T47D (cell line): ENCODE measurements at regions not wholly inside any gene's neighbourhood (a gene's known extent, or its start where the extent isn't known, plus 50 kb on each side); places are given as distances from the start of the nearest gene placed in this dataset.

Source experiments
- DNase-seq, 2 experiments: peaks; one replicate each; pipeline versions ENCODE4 v3.0.0 to v3.0.0-alpha.2; 2011 to 2012; ENCODE audit warnings: low read depth in 1 of 2, low spot score in 1 of 2
- JUND ChIP-seq: IDR thresholded peaks from 2 replicates; pipeline ENCODE4 v1.6.1; 2012; ENCODE audit warnings: low read depth
- in situ Hi-C: cut with HindIII; loops from 2 replicates; pipeline ENCODE4 v1.10.0; 2016; ENCODE audit warnings: low sequenced_read_pairs, low pct_unique_long_range_greater_than_20kb

DNA sequence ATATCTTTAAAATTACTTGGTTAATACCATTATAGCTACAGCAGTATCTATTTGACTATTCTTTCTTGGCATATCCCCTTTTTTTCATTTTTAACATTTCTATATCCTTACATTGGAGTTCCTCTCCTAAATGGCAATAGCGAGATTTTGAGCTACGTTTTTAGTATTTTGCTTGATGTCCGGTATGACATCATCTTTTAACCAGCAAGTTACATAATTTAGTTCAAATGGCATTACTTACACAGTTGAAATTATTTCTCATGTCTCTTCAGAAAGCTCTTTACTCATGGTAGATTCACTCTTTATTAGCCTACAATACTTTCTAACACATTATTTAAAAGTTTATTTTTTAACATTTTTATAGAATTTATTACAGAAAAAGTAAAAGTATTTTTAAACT, 701.7 kb upstream of the EPHA7 start:
- no peak for DNase-seq
- no peak for TF ChIP-seq JUND
- in situ Hi-C loops = no loop called here

DNA sequence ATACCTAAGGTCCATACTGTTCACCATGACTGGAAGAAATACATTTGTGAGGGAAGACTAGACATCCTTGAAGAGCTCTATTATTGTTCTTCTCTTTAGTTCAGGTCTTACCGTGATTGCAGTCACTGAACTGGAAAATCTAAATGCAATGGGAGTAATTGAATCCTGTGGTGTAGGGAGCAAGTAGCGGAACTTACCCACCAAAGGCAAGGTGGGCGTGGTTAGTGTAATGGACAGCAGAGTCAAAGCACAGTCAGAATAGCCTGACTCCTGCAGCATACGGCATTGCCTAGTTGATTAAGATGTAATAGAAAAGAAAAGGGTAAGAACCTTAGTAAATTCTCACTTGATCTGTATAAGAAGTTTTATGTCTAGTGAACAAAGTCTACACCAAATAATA, 679.7 kb upstream of the EPHA7 start:
- no peak for DNase-seq
- in situ Hi-C loops = no loop called here
- TF ChIP-seq JUND = no peak

DNA sequence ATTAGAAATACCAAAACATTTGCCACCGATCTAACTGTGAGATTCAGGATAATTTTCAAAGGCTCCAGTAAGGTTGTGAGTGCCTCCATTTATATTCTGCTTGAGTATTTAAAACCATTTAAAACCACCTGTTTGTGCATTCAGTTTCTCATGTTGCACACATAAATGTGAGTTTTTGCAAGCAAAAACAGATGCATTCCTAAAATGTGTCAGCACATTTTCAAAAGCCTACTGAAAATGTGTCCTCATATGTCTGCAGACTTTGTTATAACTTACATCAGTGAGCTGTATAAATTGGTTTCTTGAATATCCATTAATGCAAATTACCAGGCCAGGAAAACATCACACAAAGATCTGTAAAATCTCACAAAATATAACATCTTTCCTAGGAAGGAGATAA, 676.6 kb upstream of the EPHA7 start:
- TF ChIP-seq JUND = no peak
- DNase-seq = no peak
- in situ Hi-C loops = no loop called here

DNA sequence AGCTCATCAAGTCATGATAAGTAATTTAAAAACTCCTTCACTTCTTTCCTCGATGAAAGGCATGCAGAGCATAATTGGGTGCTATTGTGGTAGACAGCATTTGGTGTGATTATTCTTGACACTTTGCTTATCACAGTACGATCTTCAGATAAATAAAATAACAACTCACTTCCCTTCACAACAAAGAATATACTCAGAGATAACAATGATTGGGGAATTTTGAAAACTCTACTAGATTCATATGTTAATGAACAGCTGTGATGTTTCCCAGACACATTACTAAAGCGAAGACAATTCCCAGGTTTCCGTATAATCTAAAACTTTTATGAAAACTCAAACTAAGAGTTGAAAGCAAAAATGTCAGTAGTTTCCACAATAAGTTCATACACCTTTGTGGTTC, 670.6 kb upstream of the EPHA7 start:
- in situ Hi-C loops = no loop called here
- DNase-seq = no peak
- no peak for TF ChIP-seq JUND

DNA sequence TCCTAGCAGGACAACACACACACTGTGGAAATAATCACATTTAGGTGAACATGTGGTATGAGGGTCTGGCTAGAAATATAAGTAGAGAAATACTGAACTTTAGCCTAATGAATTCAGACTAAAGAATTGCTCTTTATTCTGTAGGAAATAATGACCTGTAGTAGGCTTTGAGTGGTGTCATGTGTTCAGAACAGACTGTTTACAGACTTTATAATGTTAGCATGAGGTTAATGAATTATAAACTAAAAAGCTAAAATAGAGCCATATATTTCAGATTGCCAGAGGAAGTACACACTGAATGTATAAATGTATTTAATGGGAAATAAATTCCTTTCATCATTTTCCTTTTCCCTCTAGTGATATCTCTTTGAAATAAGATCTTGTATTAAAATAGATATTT, 669.5 kb upstream of the EPHA7 start:
- in situ Hi-C loops = no loop called here
- TF ChIP-seq JUND = no peak
- DNase-seq = no peak

DNA sequence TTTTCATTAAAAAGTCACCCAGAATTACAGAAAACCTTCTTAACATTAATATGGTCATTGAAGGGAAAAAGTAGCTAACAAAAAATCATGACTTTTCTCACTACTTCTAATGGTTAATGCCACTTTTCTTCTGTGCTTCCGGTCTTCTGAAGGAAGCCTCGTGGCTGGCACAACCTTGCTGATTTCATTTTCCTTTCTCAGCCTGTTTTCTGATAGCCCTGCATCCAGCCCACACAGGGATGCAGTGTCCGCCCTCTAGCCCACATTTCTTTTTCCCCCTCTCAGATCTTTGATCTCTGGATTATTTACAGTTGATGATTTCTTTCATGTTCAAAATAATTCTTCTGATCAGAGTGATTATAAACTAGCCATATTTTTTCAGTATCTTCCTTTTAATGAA, 655.4 kb upstream of the EPHA7 start:
- TF ChIP-seq JUND = no peak
- in situ Hi-C loops = no loop called here
- DNase-seq = no peak

DNA sequence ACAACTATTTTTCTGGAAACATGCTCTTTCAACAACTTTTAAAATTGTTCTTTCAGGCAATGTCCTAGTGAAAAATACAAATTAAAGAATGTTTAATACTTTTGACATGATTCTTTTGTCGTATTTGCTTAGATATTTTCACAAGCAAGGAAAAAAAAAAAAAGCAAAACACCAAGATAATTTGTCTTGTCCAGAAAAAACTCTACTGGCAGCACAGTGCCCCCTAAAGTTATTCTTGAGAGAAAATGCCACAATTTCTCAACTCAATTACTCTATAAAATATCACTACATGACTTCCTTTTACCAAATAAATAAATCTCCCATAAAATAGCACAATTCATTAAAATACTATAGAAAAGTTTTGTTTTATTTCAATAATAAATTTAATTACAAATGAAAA, 652.5 kb upstream of the EPHA7 start:
- peak in 1 of 2 experiments; percentile 6 for DNase-seq
- in situ Hi-C loops = no loop called here
- no peak for TF ChIP-seq JUND

DNA sequence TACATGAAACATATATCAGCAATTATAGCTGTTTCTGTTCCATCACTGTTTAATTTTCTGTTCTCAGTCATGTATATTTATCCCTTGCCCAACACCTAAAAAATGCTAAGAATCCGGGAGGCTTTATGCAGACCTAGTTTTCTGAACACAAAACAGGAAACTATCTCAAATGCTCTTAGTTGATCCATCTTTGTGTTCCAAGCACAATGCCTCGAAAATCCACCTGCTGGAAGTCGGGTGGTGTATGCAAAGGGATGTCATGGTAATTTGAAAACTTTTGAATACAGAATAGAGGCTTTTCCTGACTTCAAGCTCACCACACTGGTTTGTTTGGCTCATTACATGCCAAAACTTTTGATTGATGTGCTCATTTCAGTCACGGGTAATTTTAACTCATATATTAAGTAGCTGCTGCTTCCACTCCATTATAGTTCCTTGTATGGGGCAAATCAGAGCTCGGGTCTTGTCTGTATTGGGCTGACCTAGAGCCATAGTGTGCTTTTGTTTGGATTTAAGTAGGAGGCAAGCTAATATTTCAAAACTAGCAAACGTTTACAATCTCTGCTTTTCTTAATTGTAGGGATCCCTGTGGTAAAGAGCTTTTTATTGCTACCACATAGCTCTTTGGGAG, 646.5 kb upstream of the EPHA7 start:
- in situ Hi-C loops = no loop called here
- TF ChIP-seq JUND = no peak
- peak in 1 of 2 experiments; percentile 22 for DNase-seq

DNA sequence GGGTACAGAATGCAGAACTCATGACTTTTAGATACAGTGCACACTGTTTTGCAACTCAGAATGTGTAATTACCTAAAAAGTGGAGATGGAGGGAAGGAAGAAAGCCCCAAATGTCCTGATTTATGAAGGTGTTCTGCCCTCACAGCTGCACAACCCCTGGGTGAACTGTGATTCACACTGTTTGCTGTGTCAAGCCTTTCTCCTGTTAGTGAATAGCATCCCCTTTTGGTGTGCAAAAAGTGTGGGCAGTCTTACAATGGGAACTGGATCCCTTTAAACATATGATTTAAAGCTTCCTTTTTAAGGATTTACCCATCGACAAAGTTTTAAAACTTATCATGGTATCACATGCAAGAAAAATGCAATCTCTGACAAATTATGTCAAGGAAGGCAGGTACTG, 633.4 kb upstream of the EPHA7 start:
- TF ChIP-seq JUND = no peak
- in situ Hi-C loops = no loop called here
- DNase-seq = peak in 1 of 2 experiments; percentile 24

DNA sequence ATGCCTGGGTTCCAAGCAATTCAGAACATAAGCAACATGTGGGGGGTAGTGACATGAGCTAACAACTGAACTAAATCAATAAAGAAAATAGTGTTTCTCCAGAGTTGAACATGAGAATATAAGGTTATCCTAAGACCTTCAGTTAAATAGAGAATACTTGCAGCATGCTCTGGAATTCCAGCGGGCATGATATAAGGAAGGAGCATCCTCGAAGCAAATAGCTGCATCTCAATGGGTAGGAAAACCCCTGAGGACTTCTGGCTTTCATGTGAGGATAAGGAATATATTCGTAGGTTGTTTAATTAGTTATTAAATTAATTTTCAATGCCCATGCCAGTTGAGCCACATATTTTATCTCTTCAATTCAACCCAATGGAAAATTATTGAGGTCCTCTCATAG, 631.2 kb upstream of the EPHA7 start:
- no peak for TF ChIP-seq JUND
- DNase-seq = no peak
- in situ Hi-C loops = no loop called here

DNA sequence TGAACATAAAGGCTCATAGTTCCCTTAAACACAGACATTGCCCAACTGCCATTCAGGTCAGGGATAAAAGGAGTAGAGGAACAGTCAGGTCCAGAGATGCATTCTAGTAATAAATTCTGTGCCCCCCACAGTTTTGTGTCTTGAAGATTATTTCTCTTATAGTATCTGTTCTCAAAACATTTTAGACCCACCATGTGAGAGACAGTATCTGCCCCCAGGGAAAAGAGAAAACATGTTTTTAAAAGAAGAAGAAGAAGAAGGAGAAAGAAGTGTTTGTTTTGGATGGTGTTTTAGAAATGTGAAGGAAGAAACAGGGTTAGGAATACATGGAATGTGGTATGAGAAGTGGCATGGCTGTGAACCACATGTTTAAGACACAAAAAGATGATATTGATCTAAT, 629.6 kb upstream of the EPHA7 start:
- in situ Hi-C loops = no loop called here
- no peak for TF ChIP-seq JUND
- no peak for DNase-seq

DNA sequence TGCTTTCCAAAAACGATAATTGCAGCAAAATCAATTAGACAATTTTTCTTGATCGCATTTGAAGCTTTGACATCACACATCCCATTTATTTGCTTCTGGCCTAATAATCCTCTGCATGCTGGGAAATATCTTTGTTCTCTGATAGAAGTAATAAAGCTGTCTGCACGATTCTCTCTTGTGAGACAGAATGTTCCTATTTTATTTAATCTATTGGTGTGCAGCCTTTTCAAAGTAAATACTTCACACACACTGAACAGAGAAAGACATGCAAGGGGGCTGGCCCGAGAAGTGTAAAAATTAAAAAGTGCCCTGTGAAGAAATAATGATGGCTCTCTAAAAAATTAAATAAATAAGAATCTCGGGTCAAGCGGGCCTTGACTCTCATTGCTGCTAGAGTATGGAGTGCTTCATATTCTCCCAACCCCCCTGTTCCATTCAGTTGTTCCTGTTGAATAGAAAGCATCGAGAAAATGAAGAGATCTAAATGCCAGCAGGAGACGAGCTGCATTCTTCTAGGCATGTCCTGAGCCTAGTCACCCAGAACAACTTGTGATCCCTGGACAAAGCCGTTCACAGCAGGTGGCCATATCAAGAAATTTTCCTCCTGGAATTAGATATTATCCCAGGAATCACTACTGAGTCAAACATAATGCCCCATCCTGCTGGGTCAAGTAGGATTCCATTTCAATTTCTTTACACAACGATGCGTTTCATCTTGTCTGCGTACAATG, 625.9 kb upstream of the EPHA7 start:
- TF ChIP-seq JUND = no peak
- in situ Hi-C loops = no loop called here
- no peak for DNase-seq

DNA sequence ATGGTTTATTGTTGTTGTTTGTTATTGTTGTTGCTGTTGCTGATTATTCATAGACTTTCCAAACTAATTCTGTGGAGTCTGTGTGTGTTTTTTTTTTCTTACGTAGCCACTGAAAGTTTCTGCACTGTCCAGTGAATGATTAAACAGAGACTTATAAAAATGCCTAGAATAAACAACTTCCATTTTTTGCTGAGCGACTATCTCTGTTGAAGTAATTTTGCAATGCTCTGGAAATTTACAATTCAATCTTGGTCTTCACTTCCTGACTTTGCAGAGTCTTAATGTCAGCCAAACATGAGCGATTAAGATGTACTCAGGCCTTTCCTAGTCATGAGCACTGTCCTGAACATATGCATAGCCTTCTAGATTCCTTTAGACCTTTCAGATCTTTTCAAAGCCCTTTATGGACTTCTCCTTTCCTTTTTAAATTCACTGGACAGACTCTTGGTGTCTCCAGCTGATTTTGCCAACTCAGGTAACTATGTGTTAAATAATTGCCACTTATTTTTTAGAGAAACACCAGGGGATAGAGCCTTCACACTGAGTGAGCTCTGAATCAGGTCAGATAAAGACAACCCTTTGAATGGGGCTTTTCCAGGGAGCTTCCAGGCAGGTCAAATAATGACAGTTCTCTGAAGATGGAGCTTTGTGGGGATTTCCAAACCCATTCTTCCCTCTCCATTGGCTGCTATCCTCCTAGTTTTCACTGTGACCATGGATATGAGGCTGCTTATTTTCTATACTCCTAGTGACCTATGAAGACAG, 622.8 kb upstream of the EPHA7 start:
- no peak for TF ChIP-seq JUND
- in situ Hi-C loops = no loop called here
- DNase-seq = no peak
